GM21528 (cell line): ENCODE measurements at regions not wholly inside any gene's neighbourhood (a gene's known extent, or its start where the extent isn't known, plus 50 kb on each side); places are given as distances from the start of the nearest gene placed in this dataset.

Experiments
- ATAC-seq: cut with Tn5 transposase; IDR thresholded peaks from one replicate; pipeline ENCODE4 v1.9.1; 2021; ENCODE audit warnings: mild to moderate bottlenecking, moderate library complexity; ENCODE audit not compliant: unreplicated experiment, low FRiP score

- no peak for ATAC-seq
Observed at GRCh38 chr3:7881946-7882345, 619.7 kb upstream of the LMCD1 start.

- no peak for ATAC-seq
Observed at GRCh38 chr3:7897655-7898054, 604.0 kb upstream of the LMCD1 start.

- no peak for ATAC-seq
Observed at GRCh38 chr3:7913283-7913682, 588.3 kb upstream of the LMCD1 start.

DNA sequence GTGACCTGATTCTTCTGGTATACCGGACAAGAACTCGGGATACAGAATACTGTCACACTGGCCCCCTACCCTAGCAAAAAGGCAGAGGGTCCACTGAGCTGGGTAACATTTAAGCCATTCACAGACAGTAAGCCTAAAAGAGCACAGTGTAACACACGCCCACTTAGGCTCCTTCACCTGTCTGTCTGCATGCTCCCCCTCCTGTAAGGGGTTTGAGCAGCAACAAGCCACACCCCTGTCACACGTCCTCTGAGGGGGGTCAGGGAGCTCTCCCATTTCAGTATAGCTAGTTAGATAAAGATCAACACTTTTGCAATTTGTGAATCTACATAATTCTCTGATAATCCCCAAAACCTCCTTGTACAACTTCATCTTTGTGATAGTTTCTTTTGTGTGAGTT lies 586.3 kb upstream of the LMCD1 start:
- no peak for ATAC-seq

GRCh38 chr3:7917443-7918151 lies 584.0 kb upstream of the LMCD1 start:
- no peak for ATAC-seq

GRCh38 chr3:7920211-7920610 lies 581.4 kb upstream of the LMCD1 start:
- ATAC-seq, result no peak

- ATAC-seq, result no peak
Observed at GRCh38 chr3:7924228-7924627, 577.4 kb upstream of the LMCD1 start.

DNA sequence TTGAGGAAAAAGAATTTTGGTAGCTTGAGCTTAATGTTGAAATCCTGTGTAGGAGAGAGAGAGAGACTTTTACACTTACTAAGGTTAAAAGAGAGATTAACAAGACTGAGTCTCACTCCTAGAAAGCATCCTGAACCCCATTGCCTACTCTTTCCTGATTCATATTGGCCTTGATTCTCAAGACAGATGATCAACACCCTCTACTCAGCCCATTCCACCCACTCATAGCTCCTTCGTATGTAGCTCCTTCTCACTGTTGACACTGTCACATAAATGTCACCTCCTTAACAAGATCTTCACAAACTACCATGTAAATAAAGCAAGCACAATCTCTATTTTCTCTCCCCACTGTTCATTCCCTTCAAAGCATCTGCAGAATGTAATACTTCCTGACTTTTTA lies 574.6 kb upstream of the LMCD1 start:
- ATAC-seq, result no peak

DNA sequence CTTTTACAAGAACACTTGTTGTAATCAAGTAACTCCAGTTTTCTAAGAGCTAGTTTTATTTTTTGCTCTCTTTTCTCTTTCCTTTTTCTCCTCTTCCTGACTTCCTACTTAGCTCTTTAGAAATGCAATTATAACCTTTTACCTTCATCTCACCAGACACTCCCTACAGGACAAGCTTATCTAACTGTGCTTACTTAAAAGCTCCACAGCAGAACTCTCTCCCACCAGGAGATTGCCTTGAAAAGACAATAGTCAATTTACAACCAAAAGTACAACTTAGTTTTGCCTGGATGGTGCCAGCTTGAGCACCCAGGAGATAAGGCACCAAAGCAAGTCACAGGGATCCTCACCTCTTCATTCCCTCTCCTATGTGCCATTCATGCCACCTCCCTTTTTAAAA lies 573.8 kb upstream of the LMCD1 start:
- ATAC-seq, result no peak

DNA sequence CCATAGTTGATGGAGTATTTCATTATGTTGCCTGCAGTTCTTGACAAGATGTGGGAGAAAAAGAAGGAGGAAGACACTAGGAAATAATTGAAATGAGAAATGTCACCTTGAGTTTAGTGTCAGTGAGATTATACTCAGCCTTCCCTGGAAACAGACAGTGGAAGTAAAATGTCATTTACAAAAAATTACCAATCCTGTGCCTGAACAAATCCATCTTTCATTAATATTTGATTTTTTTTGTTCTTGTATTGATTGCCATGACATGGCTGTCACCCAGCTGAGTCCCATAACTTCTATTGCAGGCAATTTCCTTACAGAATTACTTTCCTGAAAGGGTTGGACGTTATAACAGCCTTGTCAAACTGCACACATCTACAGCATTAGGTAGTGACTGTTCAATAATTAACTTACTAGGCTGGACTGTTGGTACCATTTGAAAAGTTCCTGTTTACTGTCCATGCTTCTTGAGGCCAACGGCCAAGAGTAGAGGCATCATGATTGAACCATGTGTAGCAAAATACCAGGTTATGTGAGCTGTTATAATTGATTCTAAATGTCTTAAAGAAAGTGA lies 572.2 kb upstream of the LMCD1 start:
- no peak for ATAC-seq

GRCh38 chr3:7934362-7934761 lies 567.3 kb upstream of the LMCD1 start:
- ATAC-seq, result no peak

- no peak for ATAC-seq
Observed at GRCh38 chr3:7947930-7948329, 553.7 kb upstream of the LMCD1 start.

GRCh38 chr3:7950890-7951289 lies 550.7 kb upstream of the LMCD1 start:
- no peak for ATAC-seq

DNA sequence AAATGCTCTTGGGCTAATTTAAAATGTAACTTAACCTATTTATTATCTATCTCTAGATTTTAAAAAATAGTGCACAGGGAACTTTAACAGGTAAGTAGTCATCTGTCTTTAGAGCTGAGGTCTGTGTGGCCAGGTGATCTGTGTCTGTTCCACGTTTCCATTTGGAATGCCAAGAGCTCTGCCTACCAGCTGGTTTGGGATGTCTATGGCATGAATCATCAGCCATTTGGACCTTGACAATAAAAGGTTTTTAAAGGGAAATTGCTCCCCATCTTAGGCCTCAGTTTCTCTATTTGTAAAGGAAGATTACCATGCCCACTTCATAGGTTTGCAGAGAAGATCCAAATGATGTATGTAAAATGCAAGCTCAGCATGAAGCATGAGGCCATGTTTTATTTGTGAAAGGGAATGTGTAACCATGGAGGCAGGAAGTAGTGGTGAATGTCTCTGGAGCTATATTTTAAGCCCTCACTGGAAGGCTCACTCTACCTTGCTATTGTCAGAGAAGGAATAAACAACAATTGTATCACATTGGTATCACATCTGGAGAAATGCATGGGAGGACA lies 548.1 kb upstream of the LMCD1 start:
- ATAC-seq, result no peak

DNA sequence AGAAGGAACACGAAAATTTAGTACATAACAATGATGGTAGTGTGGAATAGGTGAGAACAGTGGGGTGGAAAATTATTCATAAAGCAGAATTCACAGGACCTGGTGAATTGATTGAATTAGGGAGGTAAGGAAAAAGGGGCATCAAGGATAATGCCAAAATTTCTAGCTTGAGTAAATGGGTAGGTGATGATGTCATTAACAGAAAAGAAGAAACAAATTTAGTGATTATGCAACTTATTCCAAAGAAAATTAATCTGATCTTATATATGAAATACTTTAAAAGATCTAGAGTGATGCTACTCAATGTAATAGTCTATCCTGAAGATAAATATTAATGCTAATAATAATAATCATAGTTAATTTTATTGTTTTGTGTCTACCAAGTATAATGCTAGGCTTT lies 544.6 kb upstream of the LMCD1 start:
- no peak for ATAC-seq

DNA sequence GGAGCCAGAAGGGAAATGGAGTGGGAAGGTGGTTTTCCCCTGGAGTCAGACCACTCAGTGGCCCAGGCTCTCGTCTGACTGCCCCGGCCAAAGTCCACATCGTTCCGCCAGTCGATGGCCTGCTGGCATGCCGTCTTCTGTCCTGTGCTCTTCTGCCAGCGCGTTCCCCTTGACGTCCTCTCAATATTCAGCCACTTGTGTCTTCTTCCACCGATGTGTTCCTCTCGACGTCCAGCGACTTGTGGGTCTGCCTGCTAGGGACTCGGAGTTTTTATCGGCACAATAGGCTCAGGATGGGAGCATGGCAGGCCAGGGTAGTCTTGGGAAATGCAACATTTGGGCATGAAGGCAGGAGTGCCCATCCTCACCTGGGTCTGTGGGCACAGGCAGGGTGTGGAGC lies 542.5 kb upstream of the LMCD1 start:
- no peak for ATAC-seq

DNA sequence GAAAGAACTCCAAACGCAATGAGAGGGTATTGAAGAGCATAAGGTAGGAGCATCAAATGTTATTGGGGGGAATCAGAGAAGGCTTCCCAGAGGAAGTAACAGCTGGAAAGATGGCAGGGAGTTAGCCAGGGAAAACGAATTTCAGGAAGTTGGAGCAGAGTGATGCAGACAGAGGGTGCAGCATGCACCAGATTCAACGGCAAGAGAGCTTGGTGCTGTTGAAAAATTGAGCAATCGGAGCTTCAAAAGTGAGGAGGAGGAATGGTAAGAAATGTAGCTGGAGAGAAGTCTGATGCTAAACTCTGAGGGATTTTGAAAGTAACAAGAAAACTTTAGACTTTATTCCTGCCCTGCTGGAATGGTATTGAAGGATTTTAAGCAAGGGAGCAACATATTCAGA lies 541.0 kb upstream of the LMCD1 start:
- ATAC-seq, result no peak

- no peak for ATAC-seq
Observed at GRCh38 chr3:7962301-7962700, 539.3 kb upstream of the LMCD1 start.

DNA sequence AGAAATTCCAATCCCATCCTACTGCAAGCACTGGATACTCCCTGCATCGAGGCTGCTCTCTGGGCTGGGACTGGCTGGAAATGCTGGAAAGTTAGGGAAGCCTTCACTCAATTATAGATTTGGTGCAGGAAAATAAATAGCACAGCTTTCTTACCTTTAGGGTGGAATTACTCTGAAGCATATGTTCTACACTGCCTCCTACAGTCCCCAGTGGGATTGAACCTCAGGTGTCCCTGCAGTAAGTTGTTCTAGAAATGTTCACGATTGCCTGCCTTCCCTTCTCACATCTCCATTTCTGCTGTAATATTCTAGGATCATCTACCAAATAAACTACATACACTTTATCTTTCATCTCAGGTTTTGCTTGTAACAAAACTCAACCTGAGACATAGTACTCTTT lies 536.7 kb upstream of the LMCD1 start:
- ATAC-seq, result no peak

- ATAC-seq, result no peak
Observed at GRCh38 chr3:7973006-7973405, 528.6 kb upstream of the LMCD1 start.

GRCh38 chr3:7977245-7978086 lies 524.2 kb upstream of the LMCD1 start:
- ATAC-seq, result no peak

- no peak for ATAC-seq
Observed at GRCh38 chr3:7978087-7978422, 523.6 kb upstream of the LMCD1 start.
